ENCODE measurements at regions not wholly inside any gene's neighbourhood (a gene's known extent, or its start where the extent isn't known, plus 50 kb on each side); places are given as distances from the start of the nearest gene placed in this dataset.

GRCh38 chr3:90011131-90011530 is 903.7 kb downstream of the EPHA3 start:
- no peak for TF ChIP-seq POLR2AphosphoS5 (IDR thresholded peaks at IDR 0.05)
- no peak for TF ChIP-seq EZH2 (IDR thresholded peaks at IDR 0.05; ENCODE audit: borderline replicate concordance, insufficient read depth, low read length, poor library complexity, severe bottlenecking)
- TF ChIP-seq CTCF (IDR thresholded peaks at IDR 0.05; ENCODE audit: poor library complexity, severe bottlenecking), result no peak
